ENCODE measurements at regions not wholly inside any gene's neighbourhood (a gene's known extent, or its start where the extent isn't known, plus 50 kb on each side); places are given as distances from the start of the nearest gene placed in this dataset.

- no peak for TF ChIP-seq BCL11A (IDR thresholded peaks at IDR 0.05; ENCODE audit: low read depth in 2 of 2, low read length in 2 of 2)
These were observed 171.2 kb upstream of the CDKN3 start (continued) for GRCh38 chr14:54225457-54226060.
